ENCODE measurements at regions not wholly inside any gene's neighbourhood (a gene's known extent, or its start where the extent isn't known, plus 50 kb on each side); places are given as distances from the start of the nearest gene placed in this dataset.

GRCh38 chr6:71599359-71599758, 287.0 kb upstream of the RIMS1 start:
- ChIA-PET POLR2A (interaction anchor here (0.6 to 1.5 kb wide), 5 partner anchors 11 to 922 kb away, joined by 3 to 6 read pairs (median 4); no protein-coding TSS in a partner anchor), CTCF (ENCODE audit: unreplicated experiment) (no interaction called here)
- BruUV-seq (replicated peaks) = no TSS peak
- Histone ChIP-seq H3K9me3 (ENCODE audit: low read length) (no peaks in the 10 kb centered on the region), H2AFZ (ENCODE audit: low read length) (no peak overlapping the region), H4K20me1 (ENCODE audit: insufficient read depth, low read length) (no peaks in the 10 kb centered on the region), H3K4me2 (ENCODE audit: low read length) (no peak overlapping the region), H3K4me3 (ENCODE audit: low read depth, low read length, poor library complexity, severe bottlenecking) (no peak overlapping the region), H3K27ac (ENCODE audit: low read depth, low read length, poor library complexity, severe bottlenecking) (no peak overlapping the region), H3K79me2 (ENCODE audit: insufficient read depth, low read depth, low read length) (no peaks in the 10 kb centered on the region), H3K36me3 (ENCODE audit: insufficient read depth, low read length) (no peaks in the 10 kb centered on the region), H3K4me1 (ENCODE audit: insufficient read depth, low read length, poor library complexity, severe bottlenecking) (no peaks in the 10 kb centered on the region), H3K9me2 (ENCODE audit: insufficient read depth, low read length) (no peaks in the 10 kb centered on the region)
- no peak for DNase-seq (ENCODE audit: low spot score)
- intact Hi-C loops (cut with micrococcal nuclease; ENCODE audit: unreplicated experiment) = no loop called here
- TF ChIP-seq EZH2phosphoT487 (IDR thresholded peaks at IDR 0.05; ENCODE audit: borderline replicate concordance, low read depth, low read length) = no peak
- TF ChIP-seq CTCF (conservative IDR thresholded peaks at IDR 0.05; ENCODE audit: low read length) = no peak

- Histone ChIP-seq H4K20me1 (ENCODE audit: insufficient read depth, low read length) (no peaks in the 10 kb centered on the region), H3K9me2 (ENCODE audit: insufficient read depth, low read length) (no peaks in the 10 kb centered on the region), H2AFZ (ENCODE audit: low read length) (no peak overlapping the region), H3K79me2 (ENCODE audit: insufficient read depth, low read depth, low read length) (no peaks in the 10 kb centered on the region), H3K4me1 (ENCODE audit: insufficient read depth, low read length, poor library complexity, severe bottlenecking) (no peaks in the 10 kb centered on the region), H3K36me3 (ENCODE audit: insufficient read depth, low read length) (no peaks in the 10 kb centered on the region), H3K4me2 (ENCODE audit: low read length) (no peak overlapping the region), H3K27ac (ENCODE audit: low read depth, low read length, poor library complexity, severe bottlenecking) (no peak overlapping the region), H3K4me3 (ENCODE audit: low read depth, low read length, poor library complexity, severe bottlenecking) (no peak overlapping the region), H3K9me3 (ENCODE audit: low read length) (no peaks in the 10 kb centered on the region)
- CTCF ChIA-PET (ENCODE audit: unreplicated experiment) = no interaction called here
- POLR2A ChIA-PET = no interaction called here
- BruUV-seq (replicated peaks) = no TSS peak
- TF ChIP-seq CTCF (conservative IDR thresholded peaks at IDR 0.05; ENCODE audit: low read length) = no peak
- TF ChIP-seq EZH2phosphoT487 (IDR thresholded peaks at IDR 0.05; ENCODE audit: borderline replicate concordance, low read depth, low read length) = no peak
- no peak for DNase-seq (ENCODE audit: low spot score)
- intact Hi-C loops (cut with micrococcal nuclease; ENCODE audit: unreplicated experiment) = no loop called here
Observed at GRCh38 chr6:71602385-71603007, 283.9 kb upstream of the RIMS1 start.

- no peak overlapping the region for H3K27ac ChIP-seq (ENCODE audit: low read depth, low read length, poor library complexity, severe bottlenecking)
- no peak for TF ChIP-seq EZH2phosphoT487 (IDR thresholded peaks at IDR 0.05; ENCODE audit: borderline replicate concordance, low read depth, low read length)
- TF ChIP-seq CTCF (conservative IDR thresholded peaks at IDR 0.05; ENCODE audit: low read length) = no peak
- ChIA-PET CTCF (ENCODE audit: unreplicated experiment) (no interaction called here), POLR2A (interaction anchor here (1.0 kb wide), 1 partner anchor 44 kb away, joined by 4 read pairs; no protein-coding TSS in a partner anchor)
- no peak for DNase-seq (ENCODE audit: low spot score)
- H3K4me1 ChIP-seq (ENCODE audit: insufficient read depth, low read length, poor library complexity, severe bottlenecking) = no peaks in the 10 kb centered on the region
- no peak overlapping the region for H3K4me3 ChIP-seq (ENCODE audit: low read depth, low read length, poor library complexity, severe bottlenecking)
- no peak overlapping the region for H2AFZ ChIP-seq (ENCODE audit: low read length)
- intact Hi-C loops (cut with micrococcal nuclease; ENCODE audit: unreplicated experiment) = no loop called here
- no peaks in the 10 kb centered on the region for H3K9me3 ChIP-seq (ENCODE audit: low read length)
- H4K20me1 ChIP-seq (ENCODE audit: insufficient read depth, low read length) = no peaks in the 10 kb centered on the region
- no peaks in the 10 kb centered on the region for H3K9me2 ChIP-seq (ENCODE audit: insufficient read depth, low read length)
- no peaks in the 10 kb centered on the region for H3K79me2 ChIP-seq (ENCODE audit: insufficient read depth, low read depth, low read length)
- no TSS peak for BruUV-seq (replicated peaks)
- no peaks in the 10 kb centered on the region for H3K36me3 ChIP-seq (ENCODE audit: insufficient read depth, low read length)
- no peak overlapping the region for H3K4me2 ChIP-seq (ENCODE audit: low read length)
Observed at GRCh38 chr6:71603021-71603420, 283.3 kb upstream of the RIMS1 start.
